K562 (cell line): ENCODE measurements at regions not wholly inside any gene's neighbourhood (a gene's known extent, or its start where the extent isn't known, plus 50 kb on each side); places are given as distances from the start of the nearest gene placed in this dataset.

ENCODE experiments used
- ATAC-seq: fragments of 200-7000 bp; cut with Tn5 transposase; 3 replicates; pipeline ENCODE4 v1.9.1; 2020; ENCODE audit warnings: moderate library complexity
- BruUV-seq: library from RNA; stranded (reverse); fragments of 400-500 nt; replicated peaks from 2 replicates; lab custom pipeline; 2021; lab: Mats Ljungman, UMichigan
- CTCF ChIA-PET: fragments of 300-600 bp; formaldehyde crosslinking; extraction: SDS; loops from one replicate; lab custom pipeline; 2021; ENCODE audit warnings: low intra/inter-chr PET ratio; lab: Yijun Ruan, JAX
- POLR2A ChIA-PET: fragments of 300-600, 350-650 bp; sonication (Branson Sonifier 250); formaldehyde crosslinking; extraction: SDS; loops from one replicate; lab custom pipeline; 2021; ENCODE audit warnings: antibody characterized with exemption, inconsistent platforms; lab: Yijun Ruan, JAX
- DNase-seq, 4 experiments: peaks; one replicate each; pipeline versions ENCODE4 v3.0.0 to v3.0.0-alpha.2; 2011 to 2018; ENCODE audit warnings: low spot score in 3 of 4, mixed read lengths in 3 of 4; ENCODE audit errors: extremely low read depth in 1 of 4
- FAIRE-seq: peaks from 2 replicates; lab custom pipeline; 2011; peaks lifted over from hg19 to GRCh38; lab: Jason Lieb, UNC
- H2AFZ ChIP-seq: 2 replicates; pipeline ENCODE4 v1.6.0; 2011; ENCODE audit warnings: low read depth, low read length, control low read depth, inconsistent platforms
- H3K27ac ChIP-seq: fragments of 200-600 bp; 3 replicates; pipeline ENCODE4 v1.8.0; 2011; ENCODE audit warnings: low read depth, mild to moderate bottlenecking, control low read depth, inconsistent platforms, low read length, moderate library complexity, mixed read lengths; ENCODE audit errors: extremely low read depth
- H3K27me3 ChIP-seq, 2 experiments: fragments of 300-600 bp in 1 of 2; 2 replicates in 1 of 2; 3 replicates in 1 of 2; pipeline versions ENCODE4 v1.6.0 to v1.8.0; 2011; ENCODE audit warnings: inconsistent platforms in 2 of 2, low read length in 2 of 2, mild to moderate bottlenecking in 1 of 2, mixed read lengths in 1 of 2, moderate library complexity in 1 of 2; ENCODE audit not compliant: control insufficient read depth in 2 of 2, insufficient read depth in 2 of 2
- H3K36me3 ChIP-seq: fragments of 300-600 bp; 3 replicates; pipeline ENCODE4 v1.8.0; 2011; ENCODE audit warnings: mild to moderate bottlenecking, low read length, inconsistent platforms; ENCODE audit not compliant: control insufficient read depth, insufficient read depth
- H3K4me1 ChIP-seq, 2 experiments: fragments of 200-600 bp in 1 of 2; replicated peaks in 1 of 2; 2 replicates in 1 of 2; 3 replicates in 1 of 2; pipeline versions ENCODE4 v1.5.1 to v1.8.0; 2011; ENCODE audit warnings: inconsistent platforms in 2 of 2, low read length in 2 of 2, mild to moderate bottlenecking in 1 of 2, mixed read lengths in 1 of 2, moderate library complexity in 1 of 2; ENCODE audit not compliant: control insufficient read depth in 2 of 2, insufficient read depth in 2 of 2
- H3K4me2 ChIP-seq: 2 replicates; pipeline ENCODE4 v1.6.1; 2011; ENCODE audit warnings: low read length, control low read depth, inconsistent platforms, mixed read lengths; ENCODE audit not compliant: insufficient read depth
- H3K4me3 ChIP-seq: fragments of 200-600 bp; sonication (generic), shearing (Covaris generic); 2 replicates; pipeline ENCODE4 v1.5.1; 2016; ENCODE audit warnings: control low read depth, inconsistent platforms
- H3K79me2 ChIP-seq: fragments of 200-600 bp; 3 replicates; pipeline ENCODE4 v1.8.0; 2011; ENCODE audit warnings: low read length, inconsistent platforms; ENCODE audit not compliant: control insufficient read depth, insufficient read depth
- H3K9ac ChIP-seq, 2 experiments: 2 replicates each; pipeline versions ENCODE4 v1.6.0 to v1.6.1; 2011; ENCODE audit warnings: low read depth in 2 of 2, low read length in 2 of 2, control low read depth in 1 of 2, inconsistent platforms in 1 of 2, mild to moderate bottlenecking in 1 of 2, mixed read lengths in 1 of 2; ENCODE audit not compliant: insufficient read depth in 1 of 2
- H3K9me1 ChIP-seq: one replicate; pipeline ENCODE4 v1.6.0; 2011; ENCODE audit warnings: inconsistent platforms, mild to moderate bottlenecking, low read length, moderate library complexity; ENCODE audit not compliant: control insufficient read depth, insufficient read depth
- H3K9me3 ChIP-seq: replicated peaks from 2 replicates; pipeline ENCODE4 v1.5.1; 2011; ENCODE audit warnings: low read depth, low read length, inconsistent platforms; ENCODE audit not compliant: control insufficient read depth, insufficient read depth
- H4K20me1 ChIP-seq: replicated peaks from 2 replicates; pipeline ENCODE4 v1.6.1; 2011; ENCODE audit warnings: low read length, inconsistent platforms, mixed read lengths; ENCODE audit not compliant: control insufficient read depth, insufficient read depth
- BDP1 ChIP-seq: IDR thresholded peaks from 3 replicates; pipeline ENCODE4 v1.6.1; 2011; ENCODE audit not compliant: insufficient read length, insufficient read depth
- DLX4 ChIP-seq: fragments of 250-450 bp; sonication (Bioruptor Pico); IDR thresholded peaks from 2 replicates; pipeline ENCODE4 v1.6.1; 2021; ENCODE audit warnings: mild to moderate bottlenecking
- HINFP ChIP-seq: fragments of 450-650 bp; conservative IDR thresholded peaks from 2 replicates; pipeline ENCODE4 v1.6.1; 2016; ENCODE audit warnings: missing genetic modification characterization, low read depth, mild to moderate bottlenecking, control low read depth, missing compliant biosample characterization
- HNRNPUL1 ChIP-seq: fragments of 200-400 bp; formaldehyde crosslinking; IDR thresholded peaks from 2 replicates; pipeline ENCODE4 v1.6.1; 2017; ENCODE audit warnings: low read length
- IRF2 ChIP-seq: sonication (generic); formaldehyde crosslinking; IDR thresholded peaks from 2 replicates; pipeline ENCODE4 v1.8.1; 2022; ENCODE audit warnings: mild to moderate bottlenecking, missing genetic modification reagents
- MCM3 ChIP-seq: fragments of 450-650 bp; IDR thresholded peaks from 2 replicates; pipeline ENCODE4 v1.6.1; 2016
- NBN ChIP-seq: fragments of 450-650 bp; IDR thresholded peaks from 2 replicates; pipeline ENCODE4 v1.6.1; 2016; ENCODE audit warnings: low read depth, mild to moderate bottlenecking
- NCOA2 ChIP-seq, 2 experiments: fragments of 450-650 bp; IDR thresholded peaks; 2 replicates each; pipeline ENCODE4 v1.6.1; 2018; ENCODE audit warnings: mild to moderate bottlenecking in 2 of 2, moderate library complexity in 1 of 2; ENCODE audit not compliant: partially characterized antibody in 2 of 2
- NKRF ChIP-seq: fragments of 450-650 bp; IDR thresholded peaks from 2 replicates; pipeline ENCODE4 v1.6.1; 2016; ENCODE audit warnings: borderline replicate concordance
- POLR2G ChIP-seq: fragments of 200-400 bp; formaldehyde crosslinking; IDR thresholded peaks from 2 replicates; pipeline ENCODE4 v1.6.1; 2017; ENCODE audit warnings: low read depth, mild to moderate bottlenecking, antibody characterized with exemption, low read length, moderate library complexity
- PTBP1 ChIP-seq: fragments of 200-400 bp; formaldehyde crosslinking; IDR thresholded peaks from 2 replicates; pipeline ENCODE4 v1.6.1; 2017; ENCODE audit warnings: low read depth, low read length
- SMAD1 ChIP-seq: fragments of 150-350 bp; IDR thresholded peaks from 2 replicates; pipeline ENCODE4 v1.6.1; 2014; ENCODE audit warnings: low read length, low read depth; ENCODE audit not compliant: partially characterized antibody
- SMAD2 ChIP-seq: fragments of 150-350 bp; IDR thresholded peaks from 2 replicates; pipeline ENCODE4 v1.6.1; 2014; ENCODE audit warnings: low read depth, mild to moderate bottlenecking, low read length
- SMAD4 ChIP-seq: fragments of 250-450 bp; sonication (Bioruptor Pico); conservative IDR thresholded peaks from 2 replicates; pipeline ENCODE4 v1.8.0; 2021; ENCODE audit warnings: inconsistent platforms, mild to moderate bottlenecking, moderate library complexity
- STAT5B ChIP-seq: fragments of 250-450 bp; sonication (Bioruptor Pico); IDR thresholded peaks from 2 replicates; pipeline ENCODE4 v1.8.0; 2021; ENCODE audit warnings: mild to moderate bottlenecking, inconsistent platforms
- TCF3 ChIP-seq: sonication (generic); formaldehyde crosslinking; IDR thresholded peaks from 2 replicates; pipeline ENCODE4 v1.4.0; 2020; ENCODE audit warnings: mild to moderate bottlenecking, missing genetic modification reagents
- TCF7 ChIP-seq: sonication (generic); IDR thresholded peaks from 2 replicates; pipeline ENCODE4 v1.6.1; 2016; ENCODE audit warnings: antibody characterized with exemption, borderline replicate concordance
- TEAD4 ChIP-seq, 2 experiments: sonication (generic) in 1 of 2; formaldehyde crosslinking in 1 of 2; IDR thresholded peaks; 2 replicates each; pipeline versions ENCODE4 v1.6.1 to v1.8.0; 2012 to 2022; ENCODE audit warnings: borderline replicate concordance in 1 of 2, inconsistent platforms in 1 of 2, low read length in 1 of 2, mild to moderate bottlenecking in 1 of 2, missing genetic modification reagents in 1 of 2
- ZKSCAN8 ChIP-seq: fragments of 200-800 bp; sonication (Bioruptor generic); IDR thresholded peaks from 2 replicates; pipeline ENCODE4 v1.6.1; 2016; ENCODE audit warnings: missing genetic modification characterization, missing compliant biosample characterization
- ZNF23 ChIP-seq: fragments of 250-450 bp; sonication (Bioruptor Pico); IDR thresholded peaks from 2 replicates; pipeline ENCODE4 v1.4.0; 2020; ENCODE audit warnings: mild to moderate bottlenecking
- ZNF274 ChIP-seq: IDR thresholded peaks from 2 replicates; pipeline ENCODE4 v1.6.1; 2011; ENCODE audit warnings: low read depth, mild to moderate bottlenecking, low read length, moderate library complexity, borderline replicate concordance
- ZSCAN29 ChIP-seq: fragments of 450-650 bp; IDR thresholded peaks from 2 replicates; pipeline ENCODE4 v1.6.1; 2017
- WGBS: fragments of 100-300 bp; shearing (Covaris generic); methylation state at CpG from one replicate; pipeline ENCODE4 v1.1.6; 2016; ENCODE audit warnings: low coverage, mixed read lengths; ENCODE audit not compliant: insufficient coverage; ENCODE audit errors: missing lambda C conversion rate; 5-methylcytosine and 5-hydroxymethylcytosine counted together
- in situ Hi-C: fragments of 300-500 bp; cut with MboI; formaldehyde crosslinking; loops from 4 replicates; pipeline ENCODE4 v1.15.0; 2018; ENCODE audit warnings: inconsistent platforms, mixed read lengths
- intact Hi-C: fragments of 100-400 bp; cut with micrococcal nuclease; formaldehyde crosslinking; loops from 2 replicates; pipeline ENCODE4 v1.14.2; 2022

- no peak for TF ChIP-seq ZNF274
- TF ChIP-seq TEAD4 (IDR thresholded peaks at IDR 0.05; ENCODE audit: low read length), result no peak
- no peak for TF ChIP-seq TEAD4 (CRISPR knock-in tag; IDR thresholded peaks at IDR 0.05; ENCODE audit: borderline replicate concordance)
- no peak for TF ChIP-seq SMAD4
- TF ChIP-seq POLR2G, result no peak
- no peak for TF ChIP-seq TCF3 (CRISPR knock-in tag)
- no peak for TF ChIP-seq IRF2 (CRISPR knock-in tag)
- no peak for TF ChIP-seq SMAD2
- no peak for TF ChIP-seq BDP1
- no peak for TF ChIP-seq NCOA2 (IDR thresholded peaks at IDR 0.05; ENCODE audit: partially characterized antibody in 2 of 2)
- TF ChIP-seq HINFP (tag), result no peak
- no peak for TF ChIP-seq ZNF23 (CRISPR knock-in tag)
These were observed 1157.5 kb upstream of the PABPC4L start (continued) for GRCh38 chr4:135359128-135359527.

GRCh38 chr4:135357091-135357490 lies 1155.5 kb upstream of the PABPC4L start:
- CTCF ChIA-PET, result no interaction called here
- Histone ChIP-seq H3K9me1 (no peaks in the 10 kb centered on the region), H4K20me1 (no peaks in the 10 kb centered on the region), H3K4me1 (no peaks in the 10 kb centered on the region), H3K9ac (no peak overlapping the region), H3K36me3 (no peaks in the 10 kb centered on the region), H3K4me2 (no peak overlapping the region), H3K9me3 (no peaks in the 10 kb centered on the region), H3K27ac (no peak overlapping the region), H3K79me2 (no peaks in the 10 kb centered on the region), H3K4me3 (no peak overlapping the region), H3K27me3 (no peaks in the 10 kb centered on the region), H2AFZ (no peak overlapping the region)
- BruUV-seq, result no TSS peak
- POLR2A ChIA-PET, result no interaction called here
- intact Hi-C loops (no loop called here), in situ Hi-C loops (no loop called here)
- 0% methylated on average over 1 of the region's 1 CpG for WGBS
- ATAC-seq (no peak), DNase-seq (no peak), FAIRE-seq (no peak)
- TF ChIP-seq TCF7 (no peak), ZKSCAN8 (CRISPR knock-in tag) (no peak), HNRNPUL1 (no peak), NKRF (no peak), ZSCAN29 (no peak), PTBP1 (no peak), STAT5B (CRISPR knock-in tag) (no peak), NBN (no peak), SMAD1 (no peak), DLX4 (CRISPR knock-in tag) (no peak), MCM3 (no peak)
